Fibroblast of skin of back (primary cell): ENCODE measurements at regions not wholly inside any gene's neighbourhood (a gene's known extent, or its start where the extent isn't known, plus 50 kb on each side); places are given as distances from the start of the nearest gene placed in this dataset.
A peak's percentile ranks its signal among the peaks of the same experiment; 100 is the strongest.

Experiments
- DNase-seq: peaks from one replicate; pipeline ENCODE4 v3.0.0-alpha.2; 2013

DNA sequence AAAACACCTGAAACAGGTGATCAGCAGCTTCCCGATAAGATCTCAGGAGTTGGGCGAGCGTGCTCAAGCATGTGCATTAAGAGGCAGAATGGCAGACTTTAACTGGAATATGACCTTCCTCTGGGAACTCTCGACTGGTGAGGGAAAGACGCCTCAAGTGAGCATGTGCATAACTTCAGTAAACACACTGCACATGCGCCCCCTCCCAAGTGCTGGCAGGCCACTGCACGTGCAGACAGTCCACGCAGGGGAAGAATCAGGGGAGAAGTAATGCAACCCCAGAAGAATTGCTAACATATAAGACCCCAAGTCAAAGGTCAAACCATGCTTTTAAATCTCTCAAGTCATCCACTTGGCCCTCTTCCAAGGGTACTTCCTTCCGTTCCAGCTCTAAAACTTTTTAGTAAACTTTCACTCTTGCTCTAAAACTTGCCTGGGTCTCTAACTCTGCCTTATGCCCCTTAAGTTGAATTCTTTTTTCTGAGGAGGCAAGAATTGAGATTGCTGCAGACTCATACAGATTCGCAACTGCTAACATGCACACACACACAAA, 541.0 kb downstream of the TNS3 start:
- no peak for DNase-seq

- DNase-seq: peak; percentile 25
Observed at GRCh38 chr7:47039904-47040303, 542.0 kb downstream of the TNS3 start.

DNA sequence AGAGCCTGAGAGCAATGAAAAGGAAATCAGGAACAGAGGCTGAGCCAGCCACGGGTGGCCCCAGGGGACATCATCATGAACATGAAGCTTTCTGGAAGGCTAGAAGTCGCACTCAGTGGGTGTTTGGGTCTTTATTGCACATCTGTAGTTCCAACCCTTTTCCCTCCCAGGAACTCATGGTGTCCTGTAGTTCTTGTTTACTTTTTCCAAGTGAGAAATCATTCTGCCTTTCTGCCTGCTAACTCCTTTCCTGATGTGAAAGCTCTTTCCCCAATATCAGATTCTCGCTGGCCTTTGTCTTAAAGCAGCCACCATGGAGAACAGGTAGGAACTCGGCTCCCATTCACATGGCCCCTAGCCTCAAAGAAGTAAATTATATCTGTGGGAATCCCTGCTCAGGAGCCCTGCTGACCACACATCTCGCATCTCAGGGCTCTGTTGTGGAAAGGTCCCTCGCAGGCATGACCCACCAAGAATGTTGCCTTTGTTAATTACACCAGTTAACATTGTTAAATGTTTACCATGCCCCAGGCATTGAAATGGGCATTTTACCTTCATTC, 542.7 kb downstream of the TNS3 start:
- no peak for DNase-seq

- no peak for DNase-seq
Observed at GRCh38 chr7:47038621-47039020, 543.3 kb downstream of the TNS3 start.

DNA sequence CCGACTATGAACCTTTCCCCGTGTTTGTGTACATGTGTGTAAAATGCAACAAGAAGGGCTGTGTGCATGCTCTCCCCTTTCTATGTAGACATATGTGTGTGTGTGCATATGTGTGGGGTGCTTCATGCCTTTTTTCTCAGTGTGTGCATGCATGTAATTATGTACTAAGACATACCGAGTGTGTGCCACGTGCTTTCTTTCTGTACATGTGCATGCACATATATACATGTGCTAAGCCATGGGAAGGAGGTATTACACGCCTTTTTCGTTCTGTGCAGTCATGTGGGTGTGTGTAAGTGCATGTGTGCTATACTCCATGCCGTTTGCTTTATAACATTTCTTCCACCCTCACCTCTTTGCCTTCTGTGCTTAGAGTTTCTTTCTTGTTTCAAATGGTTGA, 544.3 kb downstream of the TNS3 start:
- DNase-seq: no peak

DNA sequence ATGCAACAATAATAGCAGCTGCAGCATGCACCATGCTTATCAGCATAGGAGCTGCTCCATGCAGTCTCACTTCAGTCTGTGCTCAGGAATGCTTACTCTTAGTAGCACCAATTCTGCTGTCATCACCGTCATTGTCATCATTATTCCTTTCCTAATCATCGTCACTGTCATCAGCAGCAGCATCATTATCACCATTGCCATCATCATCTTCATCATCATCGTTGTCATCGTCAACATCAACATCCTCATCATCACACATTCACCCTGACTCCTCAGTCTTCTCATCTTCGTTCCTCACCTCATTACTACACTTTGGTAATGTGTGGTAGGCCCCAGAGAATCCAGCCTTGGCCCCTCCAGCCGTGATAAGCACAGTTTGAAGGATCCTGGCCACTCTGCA, 545.0 kb downstream of the TNS3 start:
- no peak for DNase-seq

- DNase-seq: no peak
Observed at GRCh38 chr7:47035522-47035921, 546.4 kb downstream of the TNS3 start.

DNA sequence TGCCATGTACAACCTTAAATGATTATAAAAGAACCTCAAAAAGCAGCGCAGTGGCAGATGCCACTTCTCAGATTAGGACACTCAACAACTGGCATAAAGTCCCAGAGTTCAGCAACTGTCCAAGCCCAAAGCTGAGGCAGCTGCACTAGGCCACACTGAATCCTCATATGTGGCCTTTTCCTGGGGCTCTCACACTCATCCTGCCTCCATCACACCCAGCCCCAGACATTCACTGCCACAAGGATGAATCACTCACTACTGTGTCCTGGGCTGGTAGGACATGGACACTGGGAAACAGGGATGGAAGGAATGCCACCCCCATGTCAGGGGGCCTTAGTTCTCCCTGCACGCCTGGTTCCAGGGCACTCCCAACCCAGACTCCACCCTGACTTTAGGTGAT, 547.7 kb downstream of the TNS3 start:
- DNase-seq: peak; percentile 61

GRCh38 chr7:47032536-47032908, 549.4 kb downstream of the TNS3 start:
- DNase-seq: peak; percentile 40

GRCh38 chr7:47031786-47032535, 550.0 kb downstream of the TNS3 start:
- no peak for DNase-seq

- no peak for DNase-seq
Observed at GRCh38 chr7:47028284-47028683, 553.6 kb downstream of the TNS3 start.

DNA sequence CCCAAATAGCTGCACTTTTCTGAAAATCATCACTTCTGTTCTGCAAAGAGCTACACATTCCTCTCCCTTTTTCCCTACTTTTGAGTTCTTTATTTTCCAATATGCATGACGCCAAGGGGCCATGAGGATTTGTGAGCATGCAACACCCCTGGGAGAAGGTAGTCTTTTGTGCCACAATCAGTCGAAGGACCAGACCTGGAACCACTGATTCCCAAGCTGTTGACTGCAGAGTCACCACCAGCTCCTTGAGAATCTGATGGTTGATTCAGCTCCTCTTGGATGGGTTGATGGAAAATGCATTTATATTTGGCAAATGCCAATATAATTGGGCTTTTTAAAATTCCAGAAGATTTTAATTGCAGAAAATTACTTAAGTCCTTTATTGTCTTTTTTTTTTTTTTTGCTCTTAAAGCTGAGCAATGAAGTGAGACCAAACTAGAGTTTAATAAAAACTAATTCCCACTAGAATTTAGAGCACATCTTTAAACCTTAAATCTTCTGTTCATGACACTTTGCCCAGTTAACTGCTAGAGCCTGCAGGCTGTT, 554.1 kb downstream of the TNS3 start:
- no peak for DNase-seq

GRCh38 chr7:47026780-47027361, 555.0 kb downstream of the TNS3 start:
- DNase-seq: no peak

DNA sequence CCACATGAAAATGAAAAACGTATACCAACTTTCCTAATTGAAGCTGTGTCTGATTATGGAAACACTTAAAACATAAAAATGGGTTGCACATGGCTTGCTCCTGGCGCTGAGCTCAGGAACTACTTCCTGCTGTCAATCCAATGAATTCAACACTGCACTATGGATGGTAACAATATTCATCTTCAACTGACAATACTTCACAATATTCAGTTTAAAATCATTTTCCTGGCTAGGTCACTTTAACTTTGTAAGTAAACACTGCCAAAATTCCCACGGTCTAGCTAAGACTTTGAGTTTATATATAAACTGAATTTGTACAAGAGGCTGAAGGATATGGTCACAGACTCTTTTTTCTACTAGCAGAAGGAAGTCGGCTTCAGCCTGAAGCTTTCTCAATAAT, 556.9 kb downstream of the TNS3 start:
- no peak for DNase-seq

DNA sequence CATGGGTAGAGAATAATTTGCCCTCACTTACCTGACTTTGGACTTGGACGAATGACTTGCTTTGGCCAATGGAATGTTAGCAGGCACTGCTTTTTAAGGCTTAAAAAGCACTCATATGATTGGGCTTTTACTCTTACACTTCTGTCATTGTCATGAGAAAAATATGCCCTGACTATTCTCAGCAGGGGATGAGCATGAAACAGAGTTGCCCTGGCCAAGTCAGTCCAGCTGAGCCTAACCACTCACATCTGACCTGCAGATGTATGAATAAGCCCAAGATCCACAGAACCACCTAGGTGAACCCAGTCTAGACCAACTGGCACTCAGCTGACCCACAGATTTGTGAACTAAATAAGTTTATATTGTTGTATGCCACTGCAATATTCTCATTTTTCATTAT, 573.5 kb downstream of the TNS3 start:
- DNase-seq: peak; percentile 37

DNA sequence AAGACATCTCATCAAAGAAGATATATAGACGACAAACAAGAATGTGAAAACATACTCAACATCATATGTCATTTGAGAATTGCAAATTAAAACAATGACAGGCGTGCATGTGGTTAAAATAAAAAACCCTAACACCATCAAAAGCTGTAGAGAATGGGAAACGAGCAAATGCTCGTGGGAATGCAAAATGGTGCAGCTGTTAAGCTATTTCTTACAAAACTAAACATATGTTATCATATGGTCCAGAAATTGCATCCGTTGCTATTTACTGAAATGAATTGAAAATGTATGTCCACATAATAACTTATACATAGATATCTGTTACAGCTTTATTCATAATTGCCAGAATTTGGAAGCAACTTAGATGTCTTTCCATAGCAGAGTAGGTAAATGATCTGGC, 574.4 kb downstream of the TNS3 start:
- DNase-seq: no peak

DNA sequence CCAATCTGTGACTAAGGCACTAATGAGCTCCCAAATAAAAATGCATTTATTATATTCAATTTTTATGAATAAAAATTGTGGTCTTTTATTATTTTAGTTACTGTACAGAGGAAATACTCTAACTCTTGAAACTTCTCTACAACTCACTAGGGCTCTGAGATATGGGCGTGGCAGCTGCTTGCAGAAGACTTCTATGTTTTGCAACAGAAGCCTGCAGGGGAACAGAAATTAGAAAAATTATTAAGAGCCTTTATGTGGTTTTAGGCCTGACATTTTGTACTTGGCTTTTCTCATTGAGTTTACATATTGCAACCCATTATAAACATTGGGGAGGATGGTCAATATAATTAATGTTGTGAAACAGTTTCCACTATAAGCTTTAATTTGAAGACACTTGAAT, 581.4 kb downstream of the TNS3 start:
- no peak for DNase-seq

- no peak for DNase-seq
Observed at GRCh38 chr7:46999866-47000265, 582.0 kb downstream of the TNS3 start.

GRCh38 chr7:46996972-46997371, 584.9 kb downstream of the TNS3 start:
- peak; percentile 15 for DNase-seq

DNA sequence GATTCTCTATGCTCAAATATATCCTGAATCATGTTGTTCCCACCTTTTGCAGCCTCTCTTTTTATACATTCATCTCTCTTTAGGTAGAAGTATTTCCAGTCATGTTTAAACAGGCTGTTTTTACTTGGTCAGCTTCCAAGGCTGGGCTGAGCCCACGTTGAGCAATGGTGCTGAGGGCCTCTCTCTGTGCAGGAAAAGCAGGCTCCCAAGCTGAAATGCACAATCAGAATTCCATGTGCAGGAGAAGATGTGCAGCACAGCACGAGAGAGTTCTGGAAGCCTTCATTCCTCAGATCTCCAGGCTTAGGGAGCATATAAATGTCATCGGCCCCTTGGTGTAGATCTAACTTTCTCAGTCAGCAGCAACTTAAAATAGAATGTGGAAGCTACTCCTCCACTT, 588.5 kb downstream of the TNS3 start:
- DNase-seq: no peak

GRCh38 chr7:46990761-46991160, 591.1 kb downstream of the TNS3 start:
- peak; percentile 27 for DNase-seq

DNA sequence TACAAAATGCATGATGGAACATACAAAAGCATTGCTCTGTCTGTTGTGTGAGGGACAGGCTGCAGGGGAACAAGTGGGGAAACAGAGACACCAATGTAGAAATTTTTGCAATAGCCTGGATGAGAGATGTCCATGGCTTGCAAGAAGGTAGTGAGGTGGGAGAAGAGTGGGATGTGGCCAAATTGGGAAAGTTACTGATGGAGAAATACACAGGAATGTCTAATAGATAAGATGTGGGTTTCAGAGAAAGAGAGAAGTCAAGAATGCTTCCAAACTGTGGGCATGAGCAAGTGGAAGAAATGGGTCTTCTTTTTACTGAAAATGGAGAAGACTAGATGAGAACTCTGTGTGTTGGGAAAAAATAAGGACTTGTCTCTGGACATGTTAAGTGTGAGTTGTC, 592.7 kb downstream of the TNS3 start:
- DNase-seq: no peak

- DNase-seq: no peak
Observed at GRCh38 chr7:46982928-46983327, 599.0 kb downstream of the TNS3 start.

DNA sequence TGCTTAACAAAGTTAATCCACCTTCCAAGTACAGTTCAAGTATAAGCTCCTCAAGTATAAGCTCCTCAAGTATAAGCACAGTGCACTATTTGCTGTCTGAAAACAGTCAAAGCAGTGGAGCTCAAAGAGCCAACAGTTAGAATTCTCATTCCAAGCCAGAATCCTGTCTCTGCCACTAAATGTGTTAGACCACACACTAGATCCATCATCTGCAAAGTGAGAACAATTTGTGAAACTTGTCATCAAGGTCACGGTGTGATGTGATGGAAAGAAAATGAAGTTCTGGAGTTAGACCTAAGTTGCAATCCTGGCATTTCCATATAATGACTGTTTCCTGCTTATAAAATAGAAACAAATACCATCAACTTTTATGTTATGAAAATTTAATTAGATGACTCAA, 602.5 kb downstream of the TNS3 start:
- peak; percentile 8 for DNase-seq
